ENCODE measurements at regions not wholly inside any gene's neighbourhood (a gene's known extent, or its start where the extent isn't known, plus 50 kb on each side); places are given as distances from the start of the nearest gene placed in this dataset.

- no peak for ATAC-seq (ENCODE audit: low read depth in 2 of 2)
- no peak for DNase-seq
- peaks cover 0 to 4% (median 0%) of the 10 kb centered on the region in 7 donors for H3K9me3 Mint-ChIP-seq
- H3K4me1 Mint-ChIP-seq = no peaks in the 10 kb centered on the region
- no peaks in the 10 kb centered on the region for H3K36me3 ChIP-seq (ENCODE audit: control insufficient read depth, insufficient read depth, low read length)
- no peak overlapping the region for H3K27ac ChIP-seq (ENCODE audit: insufficient read depth, low read length, poor library complexity, severe bottlenecking)
- no peak overlapping the region for H3K4me3 Mint-ChIP-seq
- no peaks in the 10 kb centered on the region for H3K27me3 Mint-ChIP-seq
- no peak overlapping the region for H3K27ac Mint-ChIP-seq
- H3K4me1 ChIP-seq (ENCODE audit: control insufficient read depth, insufficient read depth, low read length, poor library complexity, severe bottlenecking) = no peaks in the 10 kb centered on the region
- H3K4me3 ChIP-seq (ENCODE audit: low read depth, low read length) = no peak overlapping the region
- no peaks in the 10 kb centered on the region for H3K36me3 Mint-ChIP-seq
- H3K27me3 ChIP-seq (ENCODE audit: control insufficient read depth, insufficient read depth, low read length) = no peaks in the 10 kb centered on the region
- H3K9me3 ChIP-seq (ENCODE audit: control insufficient read depth in 2 of 2, low read length in 2 of 2) = no peaks in the 10 kb centered on the region
These were observed 384.3 kb downstream of the ADAMTS20 start for GRCh38 chr12:43167691-43168090.

- Histone ChIP-seq H3K36me3 (ENCODE audit: control insufficient read depth, insufficient read depth, low read length) (no peaks in the 10 kb centered on the region), H3K4me1 (ENCODE audit: control insufficient read depth, insufficient read depth, low read length, poor library complexity, severe bottlenecking) (no peaks in the 10 kb centered on the region), H3K27ac (ENCODE audit: insufficient read depth, low read length, poor library complexity, severe bottlenecking) (no peak overlapping the region), H3K9me3 (ENCODE audit: control insufficient read depth in 2 of 2, low read length in 2 of 2) (no peaks in the 10 kb centered on the region), H3K27me3 (ENCODE audit: control insufficient read depth, insufficient read depth, low read length) (no peaks in the 10 kb centered on the region), H3K4me3 (ENCODE audit: low read depth, low read length) (no peak overlapping the region)
- no peak overlapping the region for H3K4me3 Mint-ChIP-seq
- H3K36me3 Mint-ChIP-seq = no peaks in the 10 kb centered on the region
- DNase-seq (no peak), ATAC-seq (ENCODE audit: low read depth in 2 of 2) (no peak)
- no peaks in the 10 kb centered on the region for H3K4me1 Mint-ChIP-seq
- no peaks in the 10 kb centered on the region for H3K27me3 Mint-ChIP-seq
- H3K27ac Mint-ChIP-seq = no peak overlapping the region
- peaks cover 0 to 4% (median 0%) of the 10 kb centered on the region in 7 donors for H3K9me3 Mint-ChIP-seq
These were observed 386.7 kb downstream of the ADAMTS20 start for GRCh38 chr12:43165351-43165750.

DNA sequence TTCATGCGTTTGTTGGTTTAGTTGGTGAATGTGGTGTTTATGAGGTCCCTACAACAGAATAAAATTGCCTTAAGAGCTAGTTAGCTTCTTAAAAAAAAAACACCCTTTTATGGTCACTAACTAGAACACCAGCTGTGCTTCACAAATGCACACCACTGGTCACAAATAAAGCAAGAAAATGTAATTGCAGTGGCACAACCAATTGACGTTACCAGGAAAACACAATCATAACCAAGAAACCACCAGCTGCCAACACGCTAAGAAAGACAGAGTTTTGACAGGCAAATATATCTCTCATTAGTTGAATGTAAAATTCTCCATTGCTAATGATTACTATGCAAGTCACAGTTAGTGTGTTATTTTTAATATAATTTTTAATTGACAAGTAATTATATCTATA is 389.9 kb downstream of the ADAMTS20 start:
- Histone ChIP-seq H3K27ac (ENCODE audit: insufficient read depth, low read length, poor library complexity, severe bottlenecking) (no peak overlapping the region), H3K27me3 (ENCODE audit: control insufficient read depth, insufficient read depth, low read length) (no peaks in the 10 kb centered on the region), H3K9me3 (ENCODE audit: control insufficient read depth in 2 of 2, low read length in 2 of 2) (no peaks in the 10 kb centered on the region), H3K36me3 (ENCODE audit: control insufficient read depth, insufficient read depth, low read length) (no peaks in the 10 kb centered on the region), H3K4me1 (ENCODE audit: control insufficient read depth, insufficient read depth, low read length, poor library complexity, severe bottlenecking) (no peaks in the 10 kb centered on the region), H3K4me3 (ENCODE audit: low read depth, low read length) (no peak overlapping the region)
- ATAC-seq (ENCODE audit: low read depth in 2 of 2) = no peak
- Mint-ChIP-seq H3K4me3 (no peak overlapping the region), H3K27me3 (no peaks in the 10 kb centered on the region), H3K36me3 (no peaks in the 10 kb centered on the region), H3K4me1 (no peaks in the 10 kb centered on the region), H3K27ac (no peak overlapping the region), H3K9me3 (peaks cover 0 to 3% (median 0%) of the 10 kb centered on the region in 7 donors)
- DNase-seq = no peak

- H3K27me3 Mint-ChIP-seq = no peaks in the 10 kb centered on the region
- no peaks in the 10 kb centered on the region for H3K4me1 Mint-ChIP-seq
- H3K4me3 ChIP-seq (ENCODE audit: low read depth, low read length) = no peak overlapping the region
- no peak overlapping the region for H3K27ac Mint-ChIP-seq
- no peak overlapping the region for H3K4me3 Mint-ChIP-seq
- ATAC-seq (ENCODE audit: low read depth in 2 of 2) (no peak), DNase-seq (no peak)
- H3K36me3 Mint-ChIP-seq = no peaks in the 10 kb centered on the region
- H3K27ac ChIP-seq (ENCODE audit: insufficient read depth, low read length, poor library complexity, severe bottlenecking) = no peak overlapping the region
- H3K9me3 Mint-ChIP-seq = peaks cover 0 to 5% (median 0%) of the 10 kb centered on the region in 7 donors
- no peaks in the 10 kb centered on the region for H3K4me1 ChIP-seq (ENCODE audit: control insufficient read depth, insufficient read depth, low read length, poor library complexity, severe bottlenecking)
- H3K27me3 ChIP-seq (ENCODE audit: control insufficient read depth, insufficient read depth, low read length) = no peaks in the 10 kb centered on the region
- no peaks in the 10 kb centered on the region for H3K9me3 ChIP-seq (ENCODE audit: control insufficient read depth in 2 of 2, low read length in 2 of 2)
- no peaks in the 10 kb centered on the region for H3K36me3 ChIP-seq (ENCODE audit: control insufficient read depth, insufficient read depth, low read length)
These were observed 392.5 kb downstream of the ADAMTS20 start for GRCh38 chr12:43159506-43159905.

DNA sequence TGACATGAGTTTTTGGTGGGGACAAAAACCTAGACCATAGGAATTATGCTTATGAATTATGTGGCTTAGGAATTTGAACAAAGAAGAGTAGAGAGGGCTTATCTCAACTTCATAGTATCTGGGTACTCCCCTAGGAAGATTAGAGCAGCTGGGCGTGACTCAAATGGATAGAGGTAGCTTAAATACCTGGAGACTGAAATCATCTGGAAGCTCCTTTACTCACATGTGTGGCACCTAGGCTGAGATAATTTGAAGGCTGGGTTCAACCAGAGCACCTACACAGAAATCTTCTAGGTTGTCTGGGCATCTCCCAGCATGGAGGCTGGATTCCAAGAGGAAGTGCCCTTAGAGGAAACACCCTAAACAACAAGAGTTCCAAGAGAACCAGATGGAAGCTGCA is 393.9 kb downstream of the ADAMTS20 start:
- H3K36me3 Mint-ChIP-seq = no peaks in the 10 kb centered on the region
- H3K4me3 ChIP-seq (ENCODE audit: low read depth, low read length) = no peak overlapping the region
- no peak overlapping the region for H3K27ac ChIP-seq (ENCODE audit: insufficient read depth, low read length, poor library complexity, severe bottlenecking)
- no peak overlapping the region for H3K4me3 Mint-ChIP-seq
- no peak overlapping the region for H3K27ac Mint-ChIP-seq
- H3K9me3 ChIP-seq (ENCODE audit: control insufficient read depth in 2 of 2, low read length in 2 of 2) = no peaks in the 10 kb centered on the region
- H3K27me3 Mint-ChIP-seq = no peaks in the 10 kb centered on the region
- ATAC-seq (ENCODE audit: low read depth in 2 of 2) = no peak
- no peaks in the 10 kb centered on the region for H3K4me1 ChIP-seq (ENCODE audit: control insufficient read depth, insufficient read depth, low read length, poor library complexity, severe bottlenecking)
- no peaks in the 10 kb centered on the region for H3K27me3 ChIP-seq (ENCODE audit: control insufficient read depth, insufficient read depth, low read length)
- H3K36me3 ChIP-seq (ENCODE audit: control insufficient read depth, insufficient read depth, low read length) = no peaks in the 10 kb centered on the region
- no peaks in the 10 kb centered on the region for H3K4me1 Mint-ChIP-seq
- H3K9me3 Mint-ChIP-seq = peaks cover 0 to 5% (median 0%) of the 10 kb centered on the region in 7 donors
- DNase-seq = no peak

DNA sequence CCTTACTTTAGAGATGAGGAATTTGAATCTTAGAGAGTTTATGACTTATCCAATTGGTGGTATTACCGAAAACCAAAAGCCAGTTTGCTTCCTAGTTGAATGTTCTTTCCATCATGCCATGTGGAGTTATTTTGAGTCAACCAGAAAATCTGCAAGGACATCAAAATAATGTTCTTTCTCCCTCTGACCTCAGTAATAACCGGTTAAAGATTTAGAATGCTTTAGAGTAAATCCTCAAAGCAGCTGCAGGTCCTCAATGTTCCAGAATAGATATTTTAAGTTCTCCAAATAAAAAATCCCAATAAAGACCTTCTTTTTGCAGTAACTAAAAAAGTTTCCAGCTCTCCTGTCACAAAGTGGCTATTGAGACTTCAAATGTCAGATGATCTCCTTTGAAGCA is 396.6 kb downstream of the ADAMTS20 start:
- no peak overlapping the region for H3K27ac ChIP-seq (ENCODE audit: insufficient read depth, low read length, poor library complexity, severe bottlenecking)
- Mint-ChIP-seq H3K27ac (no peak overlapping the region), H3K27me3 (no peaks in the 10 kb centered on the region), H3K9me3 (peaks cover 0 to 5% (median 0%) of the 10 kb centered on the region in 7 donors), H3K36me3 (no peaks in the 10 kb centered on the region), H3K4me3 (no peak overlapping the region), H3K4me1 (no peaks in the 10 kb centered on the region)
- no peaks in the 10 kb centered on the region for H3K4me1 ChIP-seq (ENCODE audit: control insufficient read depth, insufficient read depth, low read length, poor library complexity, severe bottlenecking)
- ATAC-seq (ENCODE audit: low read depth in 2 of 2) (no peak), DNase-seq (no peak)
- H3K9me3 ChIP-seq (ENCODE audit: control insufficient read depth in 2 of 2, low read length in 2 of 2) = no peaks in the 10 kb centered on the region
- H3K36me3 ChIP-seq (ENCODE audit: control insufficient read depth, insufficient read depth, low read length) = no peaks in the 10 kb centered on the region
- H3K4me3 ChIP-seq (ENCODE audit: low read depth, low read length) = no peak overlapping the region
- H3K27me3 ChIP-seq (ENCODE audit: control insufficient read depth, insufficient read depth, low read length) = no peaks in the 10 kb centered on the region

GRCh38 chr12:43154498-43155045 is 397.4 kb downstream of the ADAMTS20 start:
- H3K27ac ChIP-seq (ENCODE audit: insufficient read depth, low read length, poor library complexity, severe bottlenecking) = no peak overlapping the region
- no peak overlapping the region for H3K4me3 ChIP-seq (ENCODE audit: low read depth, low read length)
- no peak overlapping the region for H3K27ac Mint-ChIP-seq
- no peaks in the 10 kb centered on the region for H3K27me3 Mint-ChIP-seq
- no peaks in the 10 kb centered on the region for H3K4me1 ChIP-seq (ENCODE audit: control insufficient read depth, insufficient read depth, low read length, poor library complexity, severe bottlenecking)
- ATAC-seq (ENCODE audit: low read depth in 2 of 2) (no peak), DNase-seq (no peak)
- H3K9me3 Mint-ChIP-seq = peaks cover 0 to 5% (median 0%) of the 10 kb centered on the region in 7 donors
- H3K27me3 ChIP-seq (ENCODE audit: control insufficient read depth, insufficient read depth, low read length) = no peaks in the 10 kb centered on the region
- H3K36me3 Mint-ChIP-seq = no peaks in the 10 kb centered on the region
- H3K36me3 ChIP-seq (ENCODE audit: control insufficient read depth, insufficient read depth, low read length) = no peaks in the 10 kb centered on the region
- no peaks in the 10 kb centered on the region for H3K4me1 Mint-ChIP-seq
- no peak overlapping the region for H3K4me3 Mint-ChIP-seq
- no peaks in the 10 kb centered on the region for H3K9me3 ChIP-seq (ENCODE audit: control insufficient read depth in 2 of 2, low read length in 2 of 2)

- no peak overlapping the region for H3K27ac ChIP-seq (ENCODE audit: insufficient read depth, low read length, poor library complexity, severe bottlenecking)
- no peaks in the 10 kb centered on the region for H3K4me1 ChIP-seq (ENCODE audit: control insufficient read depth, insufficient read depth, low read length, poor library complexity, severe bottlenecking)
- H3K9me3 ChIP-seq (ENCODE audit: control insufficient read depth in 2 of 2, low read length in 2 of 2) = no peaks in the 10 kb centered on the region
- DNase-seq = no peak
- Mint-ChIP-seq H3K27me3 (no peaks in the 10 kb centered on the region), H3K9me3 (peaks cover 0 to 3% (median 0%) of the 10 kb centered on the region in 7 donors), H3K4me1 (no peaks in the 10 kb centered on the region), H3K4me3 (no peak overlapping the region), H3K36me3 (no peaks in the 10 kb centered on the region), H3K27ac (no peak overlapping the region)
- no peak overlapping the region for H3K4me3 ChIP-seq (ENCODE audit: low read depth, low read length)
- H3K36me3 ChIP-seq (ENCODE audit: control insufficient read depth, insufficient read depth, low read length) = no peaks in the 10 kb centered on the region
- ATAC-seq (ENCODE audit: low read depth in 2 of 2) = no peak
- no peaks in the 10 kb centered on the region for H3K27me3 ChIP-seq (ENCODE audit: control insufficient read depth, insufficient read depth, low read length)
These were observed 400.5 kb downstream of the ADAMTS20 start for GRCh38 chr12:43151441-43151981.

Data from CD4-positive, CD25-positive, alpha-beta regulatory T cell (primary cell).